ENCODE measurements at regions not wholly inside any gene's neighbourhood (a gene's known extent, or its start where the extent isn't known, plus 50 kb on each side); places are given as distances from the start of the nearest gene placed in this dataset.

- H3K4me1 ChIP-seq: no peaks in the 10 kb centered on the region
- H3K36me3 ChIP-seq: no peaks in the 10 kb centered on the region
- no peak for DNase-seq (ENCODE audit: low spot score in 2 of 2)
- H3K27me3 ChIP-seq: no peaks in the 10 kb centered on the region
- H3K27ac ChIP-seq: no peak overlapping the region
- H3K4me3 ChIP-seq: no peak overlapping the region
- H3K9me3 ChIP-seq: no peaks in the 10 kb centered on the region
- TF ChIP-seq POLR2A (IDR thresholded peaks at IDR 0.05) (no peak), CTCF (IDR thresholded peaks at IDR 0.05) (no peak), EP300 (IDR thresholded peaks at IDR 0.05) (no peak)
Observed at GRCh38 chr10:120336306-120336910, 120.6 kb upstream of the PLPP4 start.

GRCh38 chr10:120336911-120337540 lies 120.0 kb upstream of the PLPP4 start:
- 10 to 11% methylated on average over 4 of the region's 4 CpGs for WGBS, 2 donors
- H3K36me3 ChIP-seq: no peaks in the 10 kb centered on the region
- no peak overlapping the region for H3K4me3 ChIP-seq
- TF ChIP-seq POLR2A (IDR thresholded peaks at IDR 0.05): no peak
- peak; percentile 30 to 60 (median 54) for TF ChIP-seq CTCF (IDR thresholded peaks at IDR 0.05)
- TF ChIP-seq EP300 (IDR thresholded peaks at IDR 0.05): no peak
- peak; percentile 28 to 59 for DNase-seq (ENCODE audit: low spot score in 2 of 2)
- H3K9me3 ChIP-seq: no peaks in the 10 kb centered on the region
- H3K27ac ChIP-seq: no peak overlapping the region
- H3K27me3 ChIP-seq: no peaks in the 10 kb centered on the region
- no peaks in the 10 kb centered on the region for H3K4me1 ChIP-seq

GRCh38 chr10:120342115-120342714 lies 114.8 kb upstream of the PLPP4 start:
- TF ChIP-seq EP300 (IDR thresholded peaks at IDR 0.05) (no peak), POLR2A (IDR thresholded peaks at IDR 0.05) (no peak), CTCF (IDR thresholded peaks at IDR 0.05) (no peak)
- no peak overlapping the region for H3K4me3 ChIP-seq
- WGBS, 2 donors: 41 to 58% methylated on average over 7 of the region's 7 CpGs
- no peak for DNase-seq (ENCODE audit: low spot score in 2 of 2)
- H3K27me3 ChIP-seq: no peaks in the 10 kb centered on the region
- H3K9me3 ChIP-seq: no peaks in the 10 kb centered on the region
- no peak overlapping the region for H3K27ac ChIP-seq
- no peaks in the 10 kb centered on the region for H3K36me3 ChIP-seq
- H3K4me1 ChIP-seq: no peaks in the 10 kb centered on the region

- Histone ChIP-seq H3K4me1 (no peaks in the 10 kb centered on the region), H3K27ac (no peak overlapping the region), H3K36me3 (no peaks in the 10 kb centered on the region), H3K4me3 (no peak overlapping the region), H3K27me3 (no peaks in the 10 kb centered on the region), H3K9me3 (no peaks in the 10 kb centered on the region)
- WGBS, 2 donors: 88 to 89% methylated on average over 2 of the region's 2 CpGs
- no peak for DNase-seq (ENCODE audit: low spot score in 2 of 2)
- TF ChIP-seq CTCF (IDR thresholded peaks at IDR 0.05) (no peak), POLR2A (IDR thresholded peaks at IDR 0.05) (no peak), EP300 (IDR thresholded peaks at IDR 0.05) (no peak)
Observed at GRCh38 chr10:120345186-120345585, 111.8 kb upstream of the PLPP4 start.

GRCh38 chr10:120347644-120348043 lies 109.4 kb upstream of the PLPP4 start:
- TF ChIP-seq POLR2A (IDR thresholded peaks at IDR 0.05) (no peak), EP300 (IDR thresholded peaks at IDR 0.05) (no peak), CTCF (IDR thresholded peaks at IDR 0.05) (no peak)
- WGBS, 2 donors: 38 to 48% methylated on average over 2 to 3 of the region's 3 CpGs
- DNase-seq (ENCODE audit: low spot score in 2 of 2): no peak
- H3K27me3 ChIP-seq: no peaks in the 10 kb centered on the region
- H3K4me3 ChIP-seq: no peak overlapping the region
- H3K36me3 ChIP-seq: no peaks in the 10 kb centered on the region
- H3K4me1 ChIP-seq: no peaks in the 10 kb centered on the region
- peaks cover 0 to 8% (median 0%) of the 10 kb centered on the region in 4 donors for H3K9me3 ChIP-seq
- no peak overlapping the region for H3K27ac ChIP-seq

Data from tibial nerve (tissue), 4 donors.